ENCODE measurements at regions not wholly inside any gene's neighbourhood (a gene's known extent, or its start where the extent isn't known, plus 50 kb on each side); places are given as distances from the start of the nearest gene placed in this dataset.

DNA sequence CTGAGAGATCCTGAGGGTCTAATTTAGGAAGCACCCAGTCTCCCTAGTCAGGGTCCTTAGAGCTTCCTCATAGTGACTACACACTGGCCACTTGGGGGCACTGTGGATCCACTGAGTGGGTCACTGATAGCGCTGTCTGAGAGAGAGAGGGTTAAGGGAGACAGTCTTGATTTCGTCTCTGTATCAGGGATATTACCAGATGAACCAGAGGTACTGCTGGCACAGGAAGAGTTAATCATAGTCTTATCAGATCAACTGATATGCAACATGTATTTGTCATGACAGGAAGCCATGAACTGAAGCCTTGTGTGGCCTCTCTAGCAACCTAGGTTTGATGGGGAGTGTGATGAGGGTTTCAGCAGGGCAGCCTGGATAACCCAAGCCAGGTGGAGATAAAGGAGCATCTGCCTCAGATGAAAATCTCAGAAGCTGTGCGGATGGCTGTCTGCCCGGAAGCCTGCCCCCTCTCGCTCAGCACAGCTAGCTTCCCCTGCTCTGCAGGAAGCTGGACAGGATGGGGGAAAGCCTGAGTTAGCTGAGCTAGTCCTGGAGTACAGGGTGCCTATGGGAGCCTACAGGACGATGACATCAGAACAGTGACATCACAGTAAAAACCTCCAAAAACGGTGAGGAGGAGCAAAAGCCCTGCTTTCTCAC lies 214.0 kb upstream of the PRSS1 start:
- peak; percentile 54 for DNase-seq (ENCODE audit: low spot score)
- TF ChIP-seq, protein P1, sequence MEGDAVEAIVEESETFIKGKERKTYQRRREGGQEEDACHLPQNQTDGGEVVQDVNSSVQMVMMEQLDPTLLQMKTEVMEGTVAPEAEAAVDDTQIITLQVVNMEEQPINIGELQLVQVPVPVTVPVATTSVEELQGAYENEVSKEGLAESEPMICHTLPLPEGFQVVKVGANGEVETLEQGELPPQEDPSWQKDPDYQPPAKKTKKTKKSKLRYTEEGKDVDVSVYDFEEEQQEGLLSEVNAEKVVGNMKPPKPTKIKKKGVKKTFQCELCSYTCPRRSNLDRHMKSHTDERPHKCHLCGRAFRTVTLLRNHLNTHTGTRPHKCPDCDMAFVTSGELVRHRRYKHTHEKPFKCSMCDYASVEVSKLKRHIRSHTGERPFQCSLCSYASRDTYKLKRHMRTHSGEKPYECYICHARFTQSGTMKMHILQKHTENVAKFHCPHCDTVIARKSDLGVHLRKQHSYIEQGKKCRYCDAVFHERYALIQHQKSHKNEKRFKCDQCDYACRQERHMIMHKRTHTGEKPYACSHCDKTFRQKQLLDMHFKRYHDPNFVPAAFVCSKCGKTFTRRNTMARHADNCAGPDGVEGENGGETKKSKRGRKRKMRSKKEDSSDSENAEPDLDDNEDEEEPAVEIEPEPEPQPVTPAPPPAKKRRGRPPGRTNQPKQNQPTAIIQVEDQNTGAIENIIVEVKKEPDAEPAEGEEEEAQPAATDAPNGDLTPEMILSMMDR (IDR thresholded peaks at IDR 0.05; ENCODE audit: extremely low read depth, insufficient read depth, missing control alignments), result peak; percentile 83
- in situ Hi-C loops (cut with MboI; ENCODE audit: low pct_unique_long_range_greater_than_20kb, low sequenced_read_pairs, unreplicated experiment), result no loop called here

DNA sequence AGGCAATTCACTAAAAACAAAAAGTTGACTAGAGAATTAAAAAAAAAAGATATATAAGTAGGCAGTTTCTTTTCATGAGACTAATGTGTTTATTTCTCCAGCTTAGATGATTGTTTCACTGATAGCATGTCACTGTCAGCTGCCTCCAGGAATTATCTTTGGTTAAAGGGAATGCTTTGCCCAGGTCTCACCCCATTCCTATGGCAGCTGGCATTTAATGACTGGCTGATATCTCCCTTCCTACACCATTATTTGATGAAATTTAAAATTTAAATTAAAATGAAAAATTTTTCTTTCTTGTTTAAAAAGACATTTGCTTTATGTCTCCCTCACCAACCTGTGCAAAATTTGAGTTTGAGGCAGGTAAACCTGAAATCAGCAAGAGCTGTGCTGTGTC lies 214.5 kb upstream of the PRSS1 start:
- no peak for DNase-seq (ENCODE audit: low spot score)
- in situ Hi-C loops (cut with MboI; ENCODE audit: low pct_unique_long_range_greater_than_20kb, low sequenced_read_pairs, unreplicated experiment), result no loop called here
- TF ChIP-seq, protein P1 (IDR thresholded peaks at IDR 0.05; ENCODE audit: extremely low read depth, insufficient read depth, missing control alignments), result no peak

DNA sequence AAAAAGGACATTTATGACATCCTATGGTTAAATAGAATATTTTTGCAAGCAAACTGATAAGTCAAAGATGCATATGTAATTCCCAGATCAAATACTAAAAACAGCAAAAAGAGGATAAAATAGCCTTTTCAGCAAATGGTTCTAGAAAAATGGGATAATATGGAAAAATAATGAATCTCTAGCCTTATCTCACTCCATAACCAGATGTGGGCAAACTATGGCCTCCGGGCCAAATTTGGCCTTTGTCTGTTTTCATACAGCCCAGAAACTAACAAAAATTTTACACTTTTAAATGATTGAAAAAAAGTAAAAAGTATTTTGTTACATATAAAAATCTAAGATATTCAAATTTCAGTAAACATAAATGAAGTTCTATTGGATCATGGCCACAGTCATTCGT lies 215.4 kb upstream of the PRSS1 start:
- no peak for DNase-seq (ENCODE audit: low spot score)
- in situ Hi-C loops (cut with MboI; ENCODE audit: low pct_unique_long_range_greater_than_20kb, low sequenced_read_pairs, unreplicated experiment), result no loop called here
- TF ChIP-seq, protein P1 (IDR thresholded peaks at IDR 0.05; ENCODE audit: extremely low read depth, insufficient read depth, missing control alignments), result no peak

DNA sequence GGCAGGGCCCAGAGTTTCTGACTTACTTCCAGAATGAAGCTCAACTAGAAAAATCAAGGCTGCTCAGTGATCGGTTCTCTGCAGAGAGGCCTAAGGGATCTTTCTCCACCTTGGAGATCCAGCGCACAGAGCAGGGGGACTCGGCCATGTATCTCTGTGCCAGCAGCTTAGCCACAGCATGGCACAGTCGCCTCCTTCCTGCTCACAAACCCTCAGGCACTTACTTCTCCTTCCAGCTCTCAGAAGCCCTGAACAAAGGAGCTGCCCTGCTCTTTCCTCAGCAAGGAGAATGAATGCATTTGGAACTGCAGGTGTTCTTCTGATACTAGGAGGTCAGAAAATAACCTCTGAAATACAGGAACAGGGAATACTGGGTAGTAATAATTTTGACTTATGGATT lies 219.7 kb upstream of the PRSS1 start:
- TF ChIP-seq, protein P1 (IDR thresholded peaks at IDR 0.05; ENCODE audit: extremely low read depth, insufficient read depth, missing control alignments), result no peak
- no peak for DNase-seq (ENCODE audit: low spot score)
- in situ Hi-C loops (cut with MboI; ENCODE audit: low pct_unique_long_range_greater_than_20kb, low sequenced_read_pairs, unreplicated experiment), result no loop called here

DNA sequence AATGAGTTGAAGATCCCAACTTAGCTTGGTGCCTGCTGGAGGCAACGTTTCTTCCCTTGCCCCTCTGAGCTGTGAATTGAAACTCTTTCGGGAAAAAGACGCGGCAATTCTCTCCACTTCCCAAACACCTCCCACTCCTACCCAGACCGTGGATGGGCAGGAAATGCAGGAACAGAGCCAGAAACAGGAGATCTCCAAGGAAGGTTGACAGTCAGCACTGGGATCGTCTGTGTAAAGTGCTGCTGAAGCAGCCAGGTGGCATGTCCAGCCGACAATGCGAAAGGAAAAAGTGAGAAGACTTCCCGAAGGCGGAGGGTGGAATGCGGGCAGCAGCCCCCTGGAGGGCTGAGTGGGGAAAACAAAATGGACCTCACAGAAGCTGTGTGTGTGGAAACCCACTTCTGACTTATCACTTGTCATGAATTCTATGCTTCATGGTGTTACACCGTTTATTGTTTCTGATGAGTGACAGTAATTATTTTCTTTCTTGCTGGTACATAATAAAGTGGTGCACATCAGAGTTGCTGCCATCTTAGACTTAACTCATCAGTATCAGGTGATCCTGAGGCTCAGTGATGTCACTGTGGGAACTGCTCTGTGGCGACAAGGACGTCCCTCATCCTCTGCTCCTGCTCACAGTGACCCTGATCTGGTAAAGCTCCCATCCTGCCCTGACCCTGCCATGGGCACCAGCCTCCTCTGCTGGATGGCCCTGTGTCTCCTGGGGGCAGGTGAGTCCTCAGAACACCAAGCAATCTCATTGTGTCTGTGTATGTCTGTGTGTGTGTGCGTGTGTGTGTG lies 220.5 kb upstream of the PRSS1 start:
- TF ChIP-seq, protein P1 (IDR thresholded peaks at IDR 0.05; ENCODE audit: extremely low read depth, insufficient read depth, missing control alignments), result no peak
- in situ Hi-C loops (cut with MboI; ENCODE audit: low pct_unique_long_range_greater_than_20kb, low sequenced_read_pairs, unreplicated experiment), result no loop called here
- no peak for DNase-seq (ENCODE audit: low spot score)

DNA sequence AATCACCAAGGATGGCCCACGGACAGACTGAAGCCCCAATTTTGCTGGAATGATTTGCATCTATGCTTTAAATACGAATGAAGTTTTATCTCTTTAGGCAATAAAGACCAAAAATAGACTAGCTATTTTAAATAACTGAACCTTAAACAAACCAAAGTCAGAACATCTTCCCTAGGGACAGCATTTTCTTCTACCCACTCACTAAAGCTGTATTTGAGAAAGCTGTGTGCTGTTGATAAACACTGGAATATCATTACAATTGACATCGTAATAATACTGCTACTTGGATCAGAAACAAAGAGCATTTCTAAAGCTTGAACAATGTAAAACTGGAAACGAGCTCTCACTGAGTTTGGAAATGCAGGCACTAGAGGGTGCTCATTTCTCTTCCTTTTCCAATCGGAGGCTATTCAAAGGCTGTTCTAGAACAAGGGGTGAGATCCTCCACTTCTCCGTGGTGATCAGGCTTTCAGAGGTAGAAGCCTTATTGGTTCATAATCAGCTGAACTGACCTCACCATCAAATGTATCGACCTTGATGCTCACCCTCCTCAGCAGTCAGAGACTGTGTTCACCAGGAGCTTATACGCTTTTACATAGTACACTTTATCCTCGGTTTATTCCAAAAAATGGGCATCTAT lies 225.3 kb upstream of the PRSS1 start:
- TF ChIP-seq, protein P1 (IDR thresholded peaks at IDR 0.05; ENCODE audit: extremely low read depth, insufficient read depth, missing control alignments), result no peak
- no peak for DNase-seq (ENCODE audit: low spot score)
- in situ Hi-C loops (cut with MboI; ENCODE audit: low pct_unique_long_range_greater_than_20kb, low sequenced_read_pairs, unreplicated experiment), result no loop called here
